ENCODE measurements at regions not wholly inside any gene's neighbourhood (a gene's known extent, or its start where the extent isn't known, plus 50 kb on each side); places are given as distances from the start of the nearest gene placed in this dataset.

- no peak for DNase-seq (ENCODE audit: low read depth)
- TF ChIP-seq CTCF (IDR thresholded peaks at IDR 0.05; ENCODE audit: insufficient read depth, low read depth, low read length, missing control alignments) = no peak
- no peak overlapping the region for H3K4me3 ChIP-seq (ENCODE audit: low read depth, low read length)
Observed at GRCh38 chr16:86380030-86380429, 130.3 kb upstream of the FOXF1 start.

DNA sequence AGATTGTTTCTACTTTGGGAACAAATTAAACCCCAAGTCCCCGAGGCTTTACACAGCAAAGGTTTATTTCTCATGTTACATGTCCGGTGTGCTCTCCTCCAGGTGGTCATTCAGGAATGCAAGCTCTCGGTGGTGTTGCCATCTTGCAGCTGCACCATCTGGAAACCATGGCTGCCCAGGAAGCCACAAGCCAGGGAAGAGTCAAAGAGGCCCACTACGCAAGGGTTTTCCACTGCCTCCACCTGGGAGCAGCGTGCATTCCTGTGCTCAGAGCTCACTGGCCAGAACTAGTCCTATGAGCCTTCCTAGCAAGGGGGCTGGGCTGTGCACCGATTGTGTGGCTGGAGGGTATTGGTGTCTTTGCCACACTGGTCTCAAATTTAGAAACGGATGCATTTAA lies 128.8 kb upstream of the FOXF1 start:
- no peak for DNase-seq (ENCODE audit: low read depth)
- TF ChIP-seq CTCF (IDR thresholded peaks at IDR 0.05; ENCODE audit: insufficient read depth, low read depth, low read length, missing control alignments) = no peak
- no peak overlapping the region for H3K4me3 ChIP-seq (ENCODE audit: low read depth, low read length)

- H3K4me3 ChIP-seq (ENCODE audit: low read depth, low read length) = no peak overlapping the region
- no peak for TF ChIP-seq CTCF (IDR thresholded peaks at IDR 0.05; ENCODE audit: insufficient read depth, low read depth, low read length, missing control alignments)
- no peak for DNase-seq (ENCODE audit: low read depth)
Observed at GRCh38 chr16:86382067-86382773, 128.1 kb upstream of the FOXF1 start.

DNA sequence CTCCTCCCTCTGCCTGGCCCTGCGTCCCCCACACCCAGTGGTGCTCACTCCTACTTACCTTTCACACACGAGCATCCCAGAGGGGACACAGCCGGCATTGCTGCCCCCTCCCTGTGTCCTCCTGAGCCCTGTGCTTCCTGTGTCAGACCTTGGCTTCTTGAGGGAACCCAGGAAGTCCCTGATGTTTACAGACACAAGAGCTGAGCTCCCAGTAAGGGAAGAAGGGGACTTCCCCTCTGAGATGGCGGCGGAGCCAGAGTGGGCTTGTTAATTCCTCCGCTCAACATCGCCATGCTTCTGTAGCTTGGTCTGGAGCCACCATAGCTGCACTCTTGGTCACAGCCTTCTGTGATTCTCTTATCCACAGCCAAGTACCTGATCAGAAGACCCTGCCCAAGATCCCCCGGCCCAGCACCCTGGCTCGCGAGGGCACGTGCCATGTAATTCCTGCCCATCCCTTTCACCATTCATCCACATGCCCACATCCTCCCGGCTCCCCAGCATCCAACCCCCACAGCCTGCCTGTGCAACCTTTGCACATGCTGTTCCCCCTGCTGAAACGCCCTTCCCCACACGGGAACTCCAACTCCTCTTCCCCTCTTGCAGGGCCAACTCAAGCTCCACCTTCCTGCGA lies 127.4 kb upstream of the FOXF1 start:
- no peak for DNase-seq (ENCODE audit: low read depth)

GRCh38 chr16:86383488-86384262 lies 126.7 kb upstream of the FOXF1 start:
- no peak overlapping the region for H3K4me3 ChIP-seq (ENCODE audit: low read depth, low read length)
- DNase-seq (ENCODE audit: low read depth) = no peak
- TF ChIP-seq CTCF (IDR thresholded peaks at IDR 0.05; ENCODE audit: insufficient read depth, low read depth, low read length, missing control alignments) = no peak

More for the DNA sequence above, 127.4 kb upstream of the FOXF1 start:
- H3K4me3 ChIP-seq (ENCODE audit: low read depth, low read length) = no peak overlapping the region
- no peak for TF ChIP-seq CTCF (IDR thresholded peaks at IDR 0.05; ENCODE audit: insufficient read depth, low read depth, low read length, missing control alignments)

- TF ChIP-seq CTCF (IDR thresholded peaks at IDR 0.05; ENCODE audit: insufficient read depth, low read depth, low read length, missing control alignments) = no peak
- no peak overlapping the region for H3K4me3 ChIP-seq (ENCODE audit: low read depth, low read length)
- no peak for DNase-seq (ENCODE audit: low read depth)
Observed at GRCh38 chr16:86384263-86384649, 126.1 kb upstream of the FOXF1 start.
